ENCODE measurements at regions not wholly inside any gene's neighbourhood (a gene's known extent, or its start where the extent isn't known, plus 50 kb on each side); places are given as distances from the start of the nearest gene placed in this dataset.

- no peak for DNase-seq (ENCODE audit: low spot score)
Observed at GRCh38 chr1:103854279-103854678, 104.6 kb downstream of the AMY1C start.

- DNase-seq (ENCODE audit: low spot score) = no peak
Observed at GRCh38 chr1:103859721-103860120, 110.0 kb downstream of the AMY1C start.

DNA sequence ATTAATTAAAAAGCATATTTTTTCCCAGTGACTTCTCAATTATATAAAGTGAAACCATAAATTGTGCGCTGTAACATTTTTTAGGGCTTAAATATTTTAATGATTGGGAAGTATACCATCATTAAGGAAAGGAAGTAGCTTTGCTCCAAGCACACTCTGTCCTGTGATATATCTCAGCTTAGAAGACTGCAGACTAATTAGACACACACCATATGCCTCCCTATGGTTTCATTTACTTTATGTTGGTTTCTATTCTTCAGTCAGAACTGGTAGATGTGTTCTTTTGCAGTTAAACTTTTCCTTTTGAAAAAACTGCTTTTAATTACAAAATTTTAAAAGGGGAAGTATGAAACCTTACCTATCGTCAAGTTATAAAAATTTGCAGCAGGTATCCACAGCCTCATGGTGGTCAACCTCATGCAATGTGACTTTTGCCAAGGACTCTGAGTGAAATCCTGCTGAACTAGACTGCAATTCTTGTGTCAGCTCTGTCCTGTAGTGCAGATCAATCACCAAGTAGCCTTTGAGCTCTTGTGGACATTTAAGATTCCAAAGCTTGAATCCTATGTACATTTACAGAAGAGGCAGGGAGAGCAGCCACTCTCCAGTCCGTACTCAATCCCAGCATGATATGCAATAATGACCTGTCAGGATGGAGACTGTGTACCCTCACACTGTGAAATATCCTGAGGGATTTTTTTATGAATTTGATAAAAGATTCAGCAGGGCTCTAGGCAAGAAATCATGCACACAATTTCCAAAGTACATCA lies 149.1 kb downstream of the AMY1C start:
- no peak for DNase-seq (ENCODE audit: low spot score)

GRCh38 chr1:103900005-103900404 lies 150.3 kb downstream of the AMY1C start:
- no peak for DNase-seq (ENCODE audit: low spot score)

DNA sequence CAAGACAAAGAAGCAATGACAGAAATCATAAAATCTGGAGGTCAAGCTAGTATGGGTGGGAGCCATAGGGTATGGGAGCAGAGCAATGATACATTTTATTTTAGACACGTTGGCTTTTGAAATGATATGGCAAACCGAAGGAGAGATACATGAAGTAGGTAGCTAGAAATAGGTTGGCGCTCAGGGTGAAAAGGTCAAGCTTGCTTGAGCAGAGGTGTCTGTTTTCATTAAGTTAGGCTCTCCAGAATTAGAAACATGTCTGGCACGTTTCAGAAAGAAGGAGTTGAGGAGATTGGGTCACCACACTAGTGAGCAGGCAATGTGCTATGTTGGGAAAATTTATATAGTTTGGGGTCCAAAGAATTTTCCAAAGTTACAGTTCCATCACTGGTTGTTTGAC lies 151.4 kb downstream of the AMY1C start:
- no peak for DNase-seq (ENCODE audit: low spot score)

DNA sequence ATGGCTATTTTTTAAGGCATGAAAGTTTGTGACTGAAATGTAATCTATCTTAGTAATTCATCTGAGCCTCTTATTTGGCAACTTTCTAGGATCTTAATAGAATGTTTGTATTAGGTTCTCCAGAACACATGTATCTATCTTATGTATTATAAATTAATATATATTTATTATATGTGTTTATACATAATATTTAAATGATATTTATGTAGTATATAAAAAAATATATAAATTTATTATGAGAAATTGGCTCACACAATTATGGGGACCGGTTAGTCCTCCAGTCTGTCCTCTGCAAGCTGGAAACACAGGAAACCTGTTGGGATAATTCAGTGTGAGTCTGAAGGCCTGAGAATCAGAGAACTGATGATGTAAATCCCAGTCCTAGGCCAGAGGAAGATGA lies 155.7 kb downstream of the AMY1C start:
- no peak for DNase-seq (ENCODE audit: low spot score)

DNA sequence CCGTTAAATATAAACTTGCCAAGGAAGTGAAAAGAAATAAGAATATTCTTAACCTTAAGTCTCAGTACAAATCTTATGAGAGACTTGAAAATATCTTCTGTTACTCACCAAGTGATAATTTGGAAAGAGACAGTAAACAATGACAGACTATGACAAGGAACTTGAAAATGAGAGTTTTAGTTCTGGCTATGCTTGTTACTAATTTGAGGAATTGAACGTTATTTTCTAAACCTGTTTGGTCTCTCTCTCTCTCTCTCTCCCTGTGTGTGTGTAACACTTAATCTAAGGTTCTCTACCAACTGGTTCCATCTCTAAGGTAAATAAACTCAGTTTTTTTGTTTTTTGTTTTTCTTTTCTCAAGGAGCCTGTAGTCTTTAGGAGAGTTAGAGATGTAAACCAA lies 161.8 kb downstream of the AMY1C start:
- no peak for DNase-seq (ENCODE audit: low spot score)

DNA sequence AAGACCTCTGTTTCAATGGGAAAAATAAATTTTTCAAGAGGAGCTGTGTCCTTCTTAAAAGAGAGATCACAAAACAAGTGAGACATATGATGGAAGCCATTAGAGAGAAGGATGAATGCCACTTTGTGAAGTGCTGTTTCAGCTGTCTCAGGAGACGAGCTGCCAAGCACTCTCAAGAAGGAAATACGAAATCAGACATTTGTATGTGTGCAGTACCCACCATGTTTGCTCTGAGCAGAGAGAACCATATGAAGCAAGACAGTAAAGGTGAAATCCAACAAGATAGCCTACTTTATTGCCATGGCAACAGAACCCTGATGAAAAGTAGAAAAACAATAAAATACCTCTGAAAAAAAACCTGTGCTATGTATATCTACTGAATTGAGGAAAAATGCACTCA lies 168.1 kb downstream of the AMY1C start:
- DNase-seq (ENCODE audit: low spot score) = no peak

GRCh38 chr1:103931891-103932290 lies 182.2 kb downstream of the AMY1C start:
- no peak for DNase-seq (ENCODE audit: low spot score)

GRCh38 chr1:103937763-103938357 lies 188.2 kb downstream of the AMY1C start:
- no peak for DNase-seq (ENCODE audit: low spot score)

- DNase-seq (ENCODE audit: low spot score) = no peak
Observed at GRCh38 chr1:103941086-103941485, 191.4 kb downstream of the AMY1C start.

GRCh38 chr1:103942029-103942428 lies 192.3 kb downstream of the AMY1C start:
- DNase-seq (ENCODE audit: low spot score) = no peak

GRCh38 chr1:103945774-103946173 lies 196.1 kb downstream of the AMY1C start:
- no peak for DNase-seq (ENCODE audit: low spot score)

- no peak for DNase-seq (ENCODE audit: low spot score)
Observed at GRCh38 chr1:103948526-103948925, 198.8 kb downstream of the AMY1C start.

GRCh38 chr1:103949779-103950178 lies 200.1 kb downstream of the AMY1C start:
- no peak for DNase-seq (ENCODE audit: low spot score)

DNA sequence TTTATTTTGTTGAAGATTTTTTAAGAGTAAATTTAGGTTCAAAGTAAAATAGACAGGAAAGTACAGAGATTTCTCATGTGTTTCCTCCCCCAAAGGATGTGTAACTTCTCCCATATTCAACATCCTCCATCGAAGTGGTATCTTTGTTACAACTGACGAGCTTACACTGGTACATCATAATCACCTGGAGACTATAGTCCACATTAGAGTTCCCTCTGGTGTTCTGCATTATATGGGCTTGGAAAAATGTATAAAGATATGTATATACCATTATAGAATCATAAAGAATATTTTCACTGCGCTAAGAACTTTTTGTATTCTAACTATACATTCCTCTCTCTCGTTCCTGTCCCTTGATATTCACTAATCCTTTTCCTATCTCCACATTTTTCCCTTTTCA lies 203.7 kb downstream of the AMY1C start:
- no peak for DNase-seq (ENCODE audit: low spot score)

DNA sequence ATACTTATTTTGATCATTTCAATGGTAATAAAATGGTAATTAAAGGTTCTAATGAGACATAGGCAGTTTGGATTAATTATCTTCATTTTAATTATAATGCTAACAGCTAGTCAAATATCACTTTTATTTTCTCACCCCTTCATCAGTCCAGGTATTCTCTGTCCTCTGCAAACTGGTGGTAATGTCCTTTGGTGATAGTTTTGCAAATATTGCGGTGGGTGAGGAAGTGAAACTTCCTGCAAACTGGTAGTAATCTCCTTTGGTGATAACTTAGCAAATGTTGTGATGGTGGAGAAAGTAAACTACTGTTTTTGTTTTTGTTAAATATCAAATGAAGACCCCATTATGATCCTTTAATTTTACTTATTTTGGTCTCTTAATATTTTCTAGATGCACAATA lies 209.0 kb downstream of the AMY1C start:
- no peak for DNase-seq (ENCODE audit: low spot score)

DNA sequence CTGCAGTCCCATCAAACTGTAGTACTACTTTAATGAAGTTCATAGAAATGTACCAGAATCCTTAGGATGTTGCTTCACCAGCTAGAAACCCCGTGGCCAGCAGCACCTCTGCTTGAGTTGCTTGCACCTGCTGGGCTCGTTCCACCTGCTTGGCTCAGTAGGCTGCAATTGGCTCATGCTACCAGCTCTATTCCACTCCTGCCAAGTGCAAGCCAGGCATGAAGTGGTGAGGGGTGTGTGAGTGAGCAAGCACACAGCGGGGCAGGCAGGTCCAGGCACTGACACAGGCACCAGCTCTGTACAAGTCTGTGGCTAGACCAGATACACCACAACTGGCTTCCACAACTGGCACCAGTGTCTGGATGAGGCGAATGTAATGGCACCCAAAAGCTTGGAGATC lies 209.9 kb downstream of the AMY1C start:
- DNase-seq (ENCODE audit: low spot score) = no peak

DNA sequence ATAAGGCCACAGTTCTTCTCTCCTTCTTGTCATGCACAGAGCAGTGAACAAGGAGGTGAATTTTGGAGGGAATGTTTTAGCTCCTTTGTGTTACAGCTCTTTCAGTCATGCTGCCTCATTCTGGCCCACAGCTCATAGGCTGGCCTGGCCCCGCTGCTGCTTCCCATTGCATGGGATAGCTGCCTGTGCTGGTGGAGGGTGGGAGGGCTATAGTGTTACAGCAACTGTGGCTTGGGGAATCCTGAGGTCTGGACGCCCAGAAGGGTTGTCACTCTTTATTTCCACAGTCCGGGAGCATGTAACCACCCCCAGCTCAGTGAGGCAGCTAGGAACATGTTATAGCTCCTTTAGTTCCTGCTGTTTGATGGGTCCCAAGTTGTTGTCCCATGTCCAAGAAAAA lies 210.3 kb downstream of the AMY1C start:
- no peak for DNase-seq (ENCODE audit: low spot score)

- no peak for DNase-seq (ENCODE audit: low spot score)
Observed at GRCh38 chr1:103960710-103961109, 211.0 kb downstream of the AMY1C start.

DNA sequence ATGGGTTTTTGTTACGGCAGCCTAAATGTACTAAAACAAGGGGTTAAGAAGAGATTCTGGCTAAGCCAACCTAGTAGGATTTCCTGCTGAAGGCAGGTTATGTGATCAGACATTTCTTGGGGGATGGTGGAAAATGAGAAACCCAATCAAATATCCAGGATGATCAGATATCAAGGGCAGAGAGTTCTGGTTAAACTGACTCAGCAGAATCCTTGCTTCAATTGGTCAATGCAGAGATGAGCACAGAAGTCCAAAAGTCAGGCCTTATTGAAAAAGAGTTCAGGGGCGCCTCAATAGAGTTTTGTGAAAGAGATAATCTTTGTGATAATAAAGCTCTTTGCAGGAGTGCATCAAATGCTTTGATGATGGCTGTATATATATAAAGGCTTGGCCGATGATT lies 237.1 kb downstream of the AMY1C start:
- no peak for DNase-seq (ENCODE audit: low spot score)

- DNase-seq (ENCODE audit: low spot score) = no peak
Observed at GRCh38 chr1:103997631-103998030, 247.9 kb downstream of the AMY1C start.

DNA sequence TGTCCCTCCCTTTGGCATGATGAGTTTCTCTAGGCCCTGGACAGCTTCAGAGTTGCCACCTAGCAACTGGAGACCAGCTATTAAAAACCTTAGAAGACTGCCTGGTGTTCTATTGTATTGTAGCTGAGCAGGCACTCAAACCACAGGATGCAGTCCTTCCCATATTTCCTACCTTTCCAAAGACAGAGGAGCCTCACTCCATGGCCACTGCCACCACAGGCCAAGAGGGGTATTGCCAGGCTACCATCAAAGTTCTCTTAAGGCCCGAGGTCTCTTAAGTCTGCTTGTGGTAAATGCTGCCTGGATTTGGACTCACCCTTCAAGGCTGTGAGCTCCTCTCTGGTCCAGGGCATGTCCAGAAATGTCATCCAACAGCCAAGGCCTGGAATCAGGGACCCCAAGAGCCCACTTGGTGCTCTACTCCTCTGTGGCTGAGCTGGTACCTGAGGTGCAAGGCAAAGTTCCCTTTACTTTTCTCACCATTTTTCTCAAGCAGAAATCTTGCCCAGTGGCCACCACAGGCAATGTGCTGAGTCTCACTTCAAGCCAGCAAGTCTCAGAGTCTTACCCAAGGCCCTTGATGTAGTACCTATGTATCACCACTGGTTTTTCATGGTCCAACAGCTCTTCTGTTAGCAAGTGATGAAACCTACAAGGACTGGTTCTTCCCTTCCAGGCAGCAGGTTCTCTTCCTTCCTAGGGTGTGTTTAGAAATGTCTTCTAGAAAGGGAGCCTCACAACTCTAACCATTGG lies 269.4 kb downstream of the AMY1C start:
- DNase-seq (ENCODE audit: low spot score) = no peak

Data from CD4-positive, alpha-beta T cell treated with Interleukin-15 for 4 hours (primary cell).